Renal pelvis (tissue), 1 donor: ENCODE measurements at regions not wholly inside any gene's neighbourhood (a gene's known extent, or its start where the extent isn't known, plus 50 kb on each side); places are given as distances from the start of the nearest gene placed in this dataset.
"Not testable (repeated sequence)": the region's sequence is repeated elsewhere in the genome, so short reads cannot be mapped to it uniquely, and the experiment has no call there.

ENCODE experiments used
- DNase-seq: peaks from one replicate; pipeline ENCODE4 v3.0.0-alpha.2; 2013

- peak; percentile 5 for DNase-seq
These were observed 62.2 kb downstream of the SPANXN3 start for GRCh38 chrX:143455046-143455445.

- DNase-seq = peak; percentile 7
These were observed 79.8 kb downstream of the SPANXN3 start for GRCh38 chrX:143437439-143437838.

DNA sequence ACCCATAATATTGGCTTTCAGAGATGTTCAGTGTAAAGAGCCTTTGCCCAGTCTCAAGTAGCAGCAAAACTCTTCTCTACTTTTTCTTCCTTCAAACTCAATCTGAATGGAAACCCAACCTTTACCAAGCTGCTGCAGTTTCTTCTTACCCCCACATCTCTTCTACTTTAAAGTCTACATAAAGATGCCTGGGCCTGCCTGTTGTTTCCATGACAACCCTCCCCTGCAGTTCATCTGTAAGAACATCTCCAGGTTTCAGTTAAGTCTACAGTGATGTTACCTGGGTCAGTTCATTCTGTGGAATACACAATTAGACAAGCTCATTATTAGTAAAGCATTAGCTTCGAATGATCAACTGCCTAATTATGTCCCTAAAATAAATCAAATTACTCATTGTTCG is 81.4 kb downstream of the SPANXN3 start:
- no peak for DNase-seq

DNA sequence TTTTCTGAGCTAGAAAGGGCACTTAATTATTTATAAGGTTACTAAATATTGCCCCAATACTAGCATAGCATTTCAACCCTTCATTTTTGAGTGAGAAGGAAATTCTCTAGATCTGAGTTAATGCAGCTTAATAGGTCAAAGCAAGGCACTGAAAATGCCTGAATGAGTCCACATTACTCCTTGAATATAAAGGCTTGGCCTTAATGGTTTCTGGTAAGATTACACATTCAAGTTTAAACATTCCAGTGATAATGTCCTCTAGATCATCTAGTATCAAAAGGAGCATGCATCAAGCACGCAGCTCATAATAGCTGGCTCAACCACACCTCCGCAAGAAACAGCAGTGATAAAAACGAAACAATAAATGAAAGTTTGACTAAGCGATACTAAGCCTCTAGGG is 87.5 kb downstream of the SPANXN3 start:
- no peak for DNase-seq

DNA sequence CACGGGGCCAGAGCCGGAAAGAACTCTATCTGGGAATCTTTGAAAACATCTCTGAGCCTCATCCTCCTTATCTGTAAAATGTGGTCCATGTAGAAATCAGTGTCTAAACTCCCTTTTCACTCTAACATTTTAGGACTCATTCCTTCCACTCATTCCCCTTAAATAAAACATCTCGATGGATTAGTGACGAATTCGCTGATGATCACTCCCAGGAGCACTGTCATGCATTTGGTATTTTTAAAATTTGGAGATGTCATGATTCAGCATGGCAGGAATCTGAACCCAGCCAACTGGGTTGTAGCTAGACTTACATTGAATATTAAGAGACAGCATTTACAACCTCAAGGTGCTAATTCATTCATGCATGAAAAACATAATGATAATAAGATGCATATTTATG is 88.1 kb downstream of the SPANXN3 start:
- DNase-seq = no peak

DNA sequence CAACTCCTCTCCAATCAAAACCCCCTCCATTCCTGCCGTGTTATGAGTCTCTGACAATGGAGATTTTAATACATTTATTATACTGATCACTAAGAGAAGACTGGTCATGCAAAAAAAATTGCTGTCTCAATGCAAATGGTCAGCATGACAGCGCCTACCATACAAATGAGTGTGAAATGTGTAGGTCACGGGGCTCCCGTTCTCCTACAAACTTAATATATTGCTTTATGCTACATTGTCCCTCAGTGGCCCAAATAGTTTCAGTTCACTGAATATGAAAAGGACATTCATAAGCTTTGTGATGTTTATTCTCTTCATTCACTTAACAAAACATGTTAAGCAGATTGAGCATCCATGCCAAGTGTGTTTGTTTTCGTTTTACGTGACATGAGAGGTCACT is 116.1 kb downstream of the SPANXN3 start:
- DNase-seq = no peak

- DNase-seq = no peak
These were observed 138.4 kb downstream of the SPANXN3 start for GRCh38 chrX:143378851-143379250.

DNA sequence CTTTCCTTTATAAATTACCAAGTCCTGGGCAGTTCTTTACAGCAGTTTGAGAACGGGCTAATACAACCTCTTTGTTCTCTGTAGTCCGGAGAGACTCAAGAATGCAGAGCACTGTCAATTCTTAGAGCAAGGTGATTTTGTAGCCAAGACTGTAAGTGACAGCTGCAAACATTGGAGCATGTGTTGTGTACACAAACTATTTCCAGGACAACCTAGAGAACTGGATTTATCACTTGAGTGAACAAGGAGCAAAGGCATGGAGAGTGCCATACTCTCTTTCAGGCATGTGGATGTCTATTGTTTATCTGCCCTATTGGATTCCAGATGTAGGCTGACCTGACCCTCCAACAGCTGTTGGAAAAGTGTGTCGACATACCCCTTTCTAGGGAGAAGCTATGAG is 153.9 kb downstream of the SPANXN3 start:
- peak; percentile 4 for DNase-seq

DNA sequence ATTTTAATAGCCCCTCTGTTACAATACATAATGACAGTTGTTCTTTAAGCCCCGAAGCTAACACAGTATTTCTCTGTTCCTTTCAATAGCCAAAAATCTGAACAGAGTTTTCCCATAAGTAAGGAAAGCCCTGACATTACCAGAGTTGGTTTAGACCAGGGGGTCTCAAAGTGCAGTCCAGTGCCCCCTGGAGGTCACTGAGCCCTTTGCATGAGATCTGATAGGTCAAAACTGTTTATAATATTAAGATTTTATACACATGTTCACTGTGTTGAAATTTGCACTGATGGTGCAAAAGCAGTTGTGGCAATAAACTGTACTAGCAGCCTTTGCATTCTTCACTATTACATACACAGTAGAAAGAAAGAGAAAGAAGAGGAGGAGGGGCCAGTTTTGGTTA is 177.1 kb downstream of the SPANXN3 start:
- no peak for DNase-seq

DNA sequence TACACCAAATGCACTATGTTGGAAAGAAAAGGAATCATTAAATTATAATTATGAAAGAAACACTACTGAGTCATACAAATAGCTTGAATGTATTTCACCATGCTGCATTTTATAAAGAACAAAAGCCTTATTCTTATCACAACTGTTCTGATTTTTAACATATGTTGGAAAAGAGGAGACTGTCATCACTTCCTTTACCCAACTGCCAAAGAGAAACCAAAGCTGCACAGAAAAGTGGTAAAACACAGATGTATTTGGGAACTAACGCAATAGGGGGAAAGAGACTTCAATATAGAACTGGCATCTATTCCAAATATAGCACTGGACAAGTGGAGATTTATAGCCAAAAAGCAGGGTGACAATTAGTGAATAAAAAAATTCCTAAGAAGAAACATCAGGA is 181.0 kb downstream of the SPANXN3 start:
- no peak for DNase-seq

- no peak for DNase-seq
These were observed 197.7 kb downstream of the SPANXN3 start for GRCh38 chrX:143319526-143319925.

DNA sequence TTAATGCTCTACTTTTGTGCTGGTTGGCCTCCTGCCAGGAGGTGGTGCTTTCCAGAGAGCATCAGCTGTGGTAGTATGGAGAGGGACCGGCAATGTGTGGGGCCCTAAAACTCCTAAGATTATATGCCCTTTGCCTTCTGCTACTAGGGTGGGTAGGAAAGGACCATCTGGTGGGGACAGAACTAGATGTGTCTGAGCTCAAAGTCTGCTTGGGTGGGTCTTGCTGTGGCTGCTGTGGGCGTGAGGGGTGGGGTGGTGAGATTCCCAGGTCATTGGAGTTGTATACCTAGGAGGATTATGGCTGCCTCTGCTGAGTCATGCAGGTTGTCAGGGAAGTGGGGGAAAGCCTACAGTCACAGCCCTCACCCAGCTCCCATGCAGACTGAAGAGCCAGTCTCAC is 198.4 kb downstream of the SPANXN3 start:
- not testable (repeated sequence) for DNase-seq

DNA sequence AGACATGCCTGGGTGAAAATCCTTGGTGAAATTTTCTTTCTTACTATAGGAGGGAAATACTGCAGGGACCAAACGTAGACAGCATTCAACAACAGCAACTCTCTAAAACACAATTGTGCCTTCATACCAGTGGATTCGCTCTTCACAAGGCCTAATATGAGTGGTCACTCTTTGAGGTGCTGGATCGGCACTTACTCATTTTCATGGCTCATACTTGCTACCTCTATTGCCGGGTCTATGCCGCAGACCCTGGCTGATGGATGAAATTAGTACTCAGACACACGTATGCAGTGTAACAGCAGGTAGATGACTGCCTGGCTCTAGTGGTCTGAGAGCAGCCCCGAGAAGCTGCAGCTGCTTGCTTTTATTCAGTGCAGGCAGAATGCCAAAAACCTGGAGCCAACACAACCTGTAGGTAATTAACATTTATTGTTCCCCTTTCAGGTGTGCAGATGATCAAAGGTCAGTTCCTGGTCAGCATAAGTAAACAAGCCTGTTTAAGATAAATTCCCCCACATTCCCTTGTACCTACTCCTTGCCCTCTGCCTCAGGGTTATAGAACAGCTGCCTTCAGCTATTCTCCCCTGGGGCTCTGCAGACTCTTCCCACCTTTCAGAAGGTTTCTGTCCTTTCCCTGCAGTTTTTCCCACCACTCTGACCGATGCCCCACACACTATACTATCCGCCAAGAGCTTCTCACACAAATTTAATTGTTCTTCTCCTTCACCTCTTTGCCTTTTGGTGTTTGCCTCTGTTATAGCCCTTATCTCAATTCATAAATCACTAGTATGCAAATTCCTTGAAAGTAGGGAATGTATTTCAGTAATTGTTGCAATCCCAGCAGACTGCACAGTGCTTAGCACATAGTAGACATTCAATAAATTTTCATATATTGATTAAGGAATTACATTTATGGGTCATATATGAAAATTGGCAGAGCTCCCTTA is 210.0 kb downstream of the SPANXN3 start:
- no peak for DNase-seq

DNA sequence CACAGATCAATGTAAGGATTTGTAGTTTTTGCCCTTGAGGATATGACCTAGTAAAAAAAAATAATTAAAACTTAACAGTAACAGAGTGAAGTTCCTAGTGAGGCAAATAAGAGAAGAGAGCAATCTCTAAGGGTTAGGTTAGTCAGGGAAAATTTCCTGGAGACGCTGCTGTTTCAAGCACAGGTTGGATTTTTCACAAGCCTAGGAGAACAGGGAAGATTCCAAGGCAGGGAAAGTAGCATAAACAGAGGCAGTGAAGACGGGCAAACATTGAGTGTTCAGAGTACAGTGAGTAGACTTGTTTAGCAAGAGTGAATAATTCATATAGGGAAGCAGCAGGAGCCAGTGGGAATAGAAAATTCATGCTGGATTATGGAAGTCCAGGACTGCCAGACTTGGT is 212.8 kb downstream of the SPANXN3 start:
- no peak for DNase-seq

DNA sequence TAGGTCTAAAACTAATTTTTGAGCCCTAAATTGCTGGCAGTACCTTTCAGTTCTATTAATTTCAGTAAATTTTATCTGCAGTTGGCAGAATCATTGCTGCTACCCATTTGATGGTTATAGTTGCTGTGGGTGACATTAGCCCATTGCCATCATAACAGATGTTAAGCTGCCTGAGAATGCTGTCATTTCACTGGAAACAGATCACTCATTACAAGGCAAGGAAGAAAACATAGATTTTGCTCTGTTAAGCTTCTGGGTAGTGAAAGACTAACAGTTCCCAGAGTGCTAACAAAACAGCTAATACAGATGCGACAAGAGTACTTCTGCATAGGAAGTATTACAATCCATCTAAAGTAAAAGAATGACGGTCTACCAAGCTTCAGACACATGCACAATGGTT is 213.2 kb downstream of the SPANXN3 start:
- no peak for DNase-seq

- peak; percentile 21 for DNase-seq
These were observed 218.5 kb downstream of the SPANXN3 start for GRCh38 chrX:143298663-143299241.

- DNase-seq = no peak
These were observed 220.8 kb downstream of the SPANXN3 start for GRCh38 chrX:143296521-143296920.

GRCh38 chrX:143287236-143287635 is 230.0 kb downstream of the SPANXN3 start:
- DNase-seq = no peak

GRCh38 chrX:143270317-143270716 is 244.6 kb downstream of the SPANXN4 start:
- no peak for DNase-seq

DNA sequence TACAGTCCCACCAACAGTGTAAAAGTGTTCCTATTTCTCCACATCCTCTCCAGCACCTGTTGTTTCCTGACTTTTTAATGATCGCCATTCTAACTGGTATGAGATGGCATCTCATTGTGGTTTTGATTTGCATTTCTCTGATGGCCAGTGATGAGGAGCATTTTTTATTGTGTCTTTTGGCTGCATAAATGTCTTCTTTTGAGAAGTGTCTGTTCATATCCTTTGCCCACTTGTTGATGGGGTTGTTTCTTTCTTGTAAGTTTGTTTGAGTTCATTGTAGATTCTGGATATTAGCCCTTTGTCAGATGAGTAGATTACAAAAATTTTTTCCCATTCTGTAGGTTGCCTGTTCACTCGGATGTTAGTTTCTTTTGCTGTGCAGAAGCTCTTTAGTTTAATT is 218.9 kb downstream of the SPANXN4 start:
- DNase-seq = not testable (repeated sequence)

GRCh38 chrX:143240658-143241057 is 214.9 kb downstream of the SPANXN4 start:
- no peak for DNase-seq

GRCh38 chrX:143231492-143231891 is 205.8 kb downstream of the SPANXN4 start:
- DNase-seq = peak; percentile 2

DNA sequence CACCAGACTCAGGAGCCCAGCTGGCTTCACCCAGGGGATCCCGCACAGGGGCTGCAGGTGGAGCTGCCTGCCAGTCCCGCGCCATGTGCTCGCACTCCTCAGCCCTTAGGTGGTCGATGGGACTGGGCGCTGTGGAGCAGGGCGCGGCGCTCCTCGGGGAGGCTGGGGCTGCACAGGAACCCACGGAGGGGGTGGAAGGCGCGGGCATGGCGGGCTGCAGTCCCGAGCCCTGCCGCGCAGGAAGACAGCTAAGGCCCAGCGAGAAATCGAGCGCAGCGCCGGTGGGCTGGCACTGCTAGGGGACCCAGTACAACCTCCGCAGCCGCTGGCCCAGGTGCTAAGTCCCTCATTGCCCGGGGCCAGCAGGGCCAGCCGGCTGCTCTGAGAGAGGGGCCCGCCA is 202.9 kb downstream of the SPANXN4 start:
- DNase-seq = not testable (repeated sequence)

- no peak for DNase-seq
These were observed 181.2 kb downstream of the SPANXN4 start for GRCh38 chrX:143206966-143207365.
